NCI-H1417 (cell line): ENCODE measurements at regions not wholly inside any gene's neighbourhood (a gene's known extent, or its start where the extent isn't known, plus 50 kb on each side); places are given as distances from the start of the nearest gene placed in this dataset.
"Not testable (repeated sequence)": the region's sequence is repeated elsewhere in the genome, so short reads cannot be mapped to it uniquely, and the experiment has no call there.

Experiments
- DNase-seq, 3 experiments: peaks; one replicate each; lab custom pipeline; 2025; lab: John Stamatoyannopoulos, UW

DNA sequence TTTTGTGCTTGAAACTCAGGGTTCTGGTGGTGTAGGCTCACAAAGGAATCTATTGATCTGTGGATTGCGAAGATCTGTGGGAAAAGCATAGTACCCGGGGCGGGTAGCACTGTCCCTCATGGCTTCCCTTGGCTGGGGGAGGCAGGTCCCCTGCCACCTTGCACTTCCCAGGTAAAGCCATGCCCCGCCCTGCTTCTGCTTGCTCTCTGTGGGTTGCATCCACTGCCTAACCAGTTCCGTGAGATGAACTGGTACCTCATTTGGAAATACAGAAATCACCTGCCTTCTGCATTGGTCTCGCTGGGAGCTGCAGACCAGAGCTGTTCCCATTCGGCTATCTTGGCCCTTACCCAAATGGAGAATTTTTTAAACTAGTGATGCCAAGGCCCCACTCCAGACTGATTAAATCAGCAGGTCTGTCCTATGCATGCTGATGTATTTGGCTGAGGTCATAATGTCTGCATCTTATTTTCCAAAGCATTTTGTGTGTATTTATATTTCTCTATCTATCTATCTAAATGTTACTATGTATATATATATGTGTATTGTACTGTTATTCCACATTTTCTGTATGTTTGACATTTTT is 65.5 kb upstream of the SLC7A14 start:
- peak in 1 of 3 experiments; percentile 4 for DNase-seq

DNA sequence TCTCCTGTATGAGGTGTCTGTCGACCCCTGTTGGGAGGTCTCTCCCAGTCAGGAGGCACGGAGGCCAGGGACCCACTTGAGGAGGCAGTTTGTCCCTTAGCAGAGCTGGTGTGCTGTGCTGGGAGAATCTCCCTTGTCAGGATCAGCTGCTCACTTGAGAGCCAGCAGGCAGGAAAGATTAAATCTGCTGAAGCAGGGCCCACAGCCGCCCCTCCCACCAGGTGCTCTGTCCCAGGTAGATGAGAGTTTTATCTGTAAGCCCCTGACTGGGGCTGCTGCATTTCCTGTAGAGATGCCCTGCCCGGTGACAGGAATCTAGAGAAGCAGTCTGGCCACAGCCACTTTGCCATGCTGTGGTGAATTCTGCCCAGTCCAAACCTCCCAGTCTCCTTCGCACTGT is 64.7 kb upstream of the SLC7A14 start:
- not testable (repeated sequence) for DNase-seq

DNA sequence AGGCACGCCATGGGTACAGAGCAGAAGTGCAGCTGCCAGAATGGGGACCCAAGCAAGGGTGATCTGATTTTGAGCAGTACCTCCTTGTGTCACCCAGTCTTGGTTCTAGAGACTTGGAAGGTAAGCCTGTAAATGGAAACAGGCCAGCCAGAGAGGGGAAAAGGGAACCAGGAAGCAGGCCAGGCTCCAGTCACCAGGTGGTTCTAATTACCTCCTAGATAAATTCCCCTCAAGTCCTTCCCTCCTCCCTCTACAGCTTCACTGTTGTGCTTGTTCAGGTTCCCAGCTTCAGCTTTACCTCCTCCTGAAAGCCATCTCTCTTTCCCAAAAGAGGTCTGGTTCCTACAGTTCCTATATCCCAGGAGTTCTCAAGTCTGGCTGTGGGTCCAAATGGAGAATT is 58.8 kb upstream of the SLC7A14 start:
- DNase-seq = no peak

DNA sequence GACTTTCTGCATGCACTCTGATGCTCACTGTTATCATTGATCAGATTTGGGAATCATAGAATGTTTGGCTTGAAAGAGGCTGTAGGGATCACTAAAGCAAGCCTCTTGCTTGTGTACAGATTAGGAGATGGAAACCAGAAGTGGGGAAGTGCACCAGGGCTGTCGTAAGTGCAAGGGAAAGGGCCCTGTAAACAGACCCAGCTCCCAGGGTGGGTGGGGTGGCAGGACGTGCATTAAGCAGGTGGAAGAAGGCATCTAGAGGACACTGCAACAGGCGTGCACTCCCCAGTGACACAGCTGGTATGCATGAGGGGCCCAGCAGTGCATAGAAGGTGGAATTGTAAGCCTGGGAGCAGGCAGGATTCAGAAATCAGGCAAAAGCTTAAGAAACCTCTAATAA is 58.0 kb upstream of the SLC7A14 start:
- DNase-seq = peak in 1 of 3 experiments; percentile 48

DNA sequence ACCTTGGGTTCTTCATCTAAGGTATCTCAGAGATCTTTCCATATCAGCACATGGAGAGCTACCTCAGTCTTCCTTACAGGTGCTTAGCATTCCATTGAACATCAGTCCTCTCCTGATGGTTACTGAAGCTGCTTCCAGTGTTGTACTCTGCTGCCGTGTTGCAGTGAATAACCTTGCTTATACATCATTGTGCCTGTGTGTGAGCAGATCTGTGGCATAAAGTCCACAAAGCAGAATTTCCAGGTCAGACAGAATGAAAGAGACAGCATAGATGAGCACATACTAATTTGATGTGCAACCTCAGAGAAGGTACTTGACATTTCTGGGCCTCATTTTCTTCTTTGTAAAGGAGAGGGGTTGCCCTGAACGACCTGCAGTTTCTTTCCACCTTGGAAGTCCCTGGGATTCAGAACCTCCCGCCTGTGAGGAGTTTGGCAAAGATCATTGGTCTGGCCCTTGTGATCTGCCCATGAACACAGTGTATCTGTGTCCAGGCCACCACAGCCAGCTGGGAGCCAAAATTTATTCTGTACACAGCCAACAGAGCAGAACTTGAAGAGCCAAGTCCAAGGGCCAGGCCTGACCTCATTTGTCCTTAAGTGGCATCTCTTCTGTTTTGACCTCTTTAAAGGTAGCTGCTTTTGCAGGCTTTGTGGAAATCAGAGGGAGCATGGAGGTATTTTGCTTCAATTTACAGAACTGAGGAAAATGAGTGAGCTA is 57.2 kb upstream of the SLC7A14 start:
- DNase-seq = peak in 1 of 3 experiments; percentile 66

DNA sequence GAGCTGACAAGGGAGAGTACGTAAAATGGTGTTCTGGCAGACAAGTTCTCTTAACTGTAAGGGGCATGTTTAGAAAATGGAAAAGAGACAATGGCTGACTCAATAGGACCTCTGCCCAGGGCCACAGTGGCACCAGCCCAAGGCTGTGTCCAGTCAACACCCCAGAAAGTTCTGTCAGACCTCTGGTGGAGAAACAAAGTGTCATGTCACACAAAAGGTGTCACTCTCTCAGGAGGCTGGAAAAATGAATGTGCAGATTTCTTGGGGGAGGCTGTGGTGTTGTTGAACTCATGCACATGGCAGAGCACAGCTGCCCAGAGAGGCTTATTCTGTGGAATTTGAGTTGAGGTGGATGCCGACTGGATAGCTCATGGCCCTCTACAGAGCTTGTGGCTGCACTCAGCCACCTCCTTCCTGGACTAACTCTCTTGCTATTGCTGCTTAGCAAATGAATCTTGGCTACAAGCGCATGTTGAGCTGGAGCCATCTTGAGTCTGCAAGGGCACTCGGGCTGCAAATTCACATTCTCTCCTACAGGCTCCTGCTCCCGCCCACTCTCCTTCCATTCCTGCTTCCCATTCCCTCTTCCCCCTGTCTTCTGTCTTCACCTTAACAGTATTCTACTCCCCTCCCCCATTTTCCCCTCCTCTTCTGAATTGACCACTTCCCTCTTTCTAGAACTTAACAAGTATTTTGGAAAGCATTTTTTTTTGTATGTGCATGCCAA is 55.8 kb upstream of the SLC7A14 start:
- no peak for DNase-seq

DNA sequence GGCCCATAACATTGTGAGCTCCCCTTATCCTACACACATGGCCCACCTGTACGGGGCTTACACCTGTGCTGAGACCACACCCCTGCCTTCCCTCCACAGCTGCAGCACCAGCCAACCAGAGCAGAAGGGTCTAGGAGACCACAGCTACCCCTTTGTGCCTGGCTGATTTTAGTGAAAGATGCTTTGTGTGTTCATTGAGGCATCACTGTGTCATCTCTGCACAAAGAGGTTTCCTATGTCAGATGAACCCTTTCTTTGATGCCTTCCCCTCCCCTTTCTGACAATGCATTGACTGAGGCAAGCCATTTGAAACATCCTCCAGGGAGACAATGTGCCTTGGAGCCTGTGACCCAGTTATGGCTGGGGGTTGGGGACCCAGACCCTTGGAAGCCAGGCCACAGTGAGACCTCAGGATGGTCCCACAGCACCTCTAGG is 54.9 kb upstream of the SLC7A14 start:
- DNase-seq = no peak

DNA sequence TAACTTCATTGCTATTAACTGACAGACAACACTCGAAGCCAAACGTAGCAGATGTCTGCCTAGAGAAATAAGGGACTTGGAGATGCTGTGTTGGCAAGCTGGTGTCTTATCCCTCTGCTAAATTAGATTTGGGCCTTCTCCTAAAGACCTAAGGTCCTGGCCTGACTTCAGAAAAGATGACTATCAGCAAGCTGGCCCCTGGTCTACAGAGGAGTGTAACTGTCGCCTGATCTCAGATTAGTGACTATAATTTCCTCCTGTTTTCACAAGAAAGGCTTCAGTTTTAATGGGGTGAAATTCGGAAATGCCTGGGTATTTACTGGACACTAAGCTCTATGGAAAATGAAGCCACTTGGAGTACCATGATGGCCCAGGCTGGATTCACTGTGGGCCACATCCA is 53.1 kb upstream of the SLC7A14 start:
- no peak for DNase-seq

DNA sequence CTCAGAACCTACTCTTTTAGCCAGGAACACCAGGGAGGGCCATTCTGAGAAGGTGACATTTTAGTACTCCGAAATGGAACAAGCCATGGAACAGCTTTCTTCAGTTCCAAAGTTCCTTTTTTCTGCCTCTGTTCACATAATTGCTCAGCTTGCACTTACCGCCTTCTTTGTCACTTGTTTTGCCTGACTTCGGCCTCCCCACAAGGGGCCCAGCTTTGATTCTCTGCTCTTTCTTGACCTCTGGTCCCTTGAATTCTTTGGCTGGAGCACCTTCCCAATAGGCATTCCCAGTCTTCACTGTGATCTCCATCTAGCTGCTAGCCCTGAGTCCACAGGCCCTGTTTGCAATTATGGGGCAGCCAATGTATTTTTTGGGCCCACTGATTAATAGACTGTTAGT is 51.4 kb upstream of the SLC7A14 start:
- DNase-seq = no peak

DNA sequence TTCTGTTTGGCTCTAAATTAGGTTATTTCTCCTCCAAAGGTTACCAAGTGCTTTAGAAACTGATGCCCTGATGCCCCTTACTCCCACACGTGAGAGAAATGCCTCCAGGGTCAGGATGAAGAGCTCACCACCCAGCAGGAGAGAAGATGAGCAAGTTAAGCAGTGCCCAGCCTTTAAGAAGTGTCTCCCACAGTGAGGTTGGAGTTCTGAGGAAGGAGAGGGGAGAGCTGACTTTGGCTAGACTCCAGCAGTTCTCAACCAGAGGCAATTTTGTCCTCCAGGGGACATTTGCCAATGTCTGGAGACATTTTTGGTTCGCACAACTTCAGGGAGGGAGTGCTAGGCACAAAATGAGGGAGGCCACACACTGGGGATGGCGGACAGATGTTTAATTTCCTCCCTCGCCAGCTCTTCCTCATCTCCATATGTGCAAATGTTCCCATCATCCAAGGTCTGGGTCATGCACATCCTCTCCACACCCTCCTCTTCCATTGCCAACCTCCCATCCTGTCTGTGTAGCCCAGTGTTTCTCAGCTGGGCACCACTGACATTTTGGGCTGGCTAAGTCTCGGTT is 50.6 kb upstream of the SLC7A14 start:
- no peak for DNase-seq
